Activated CD8-positive, alpha-beta memory T cell treated with anti-CD3 and anti-CD28 coated beads for 36 hours (primary cell): ENCODE measurements at regions not wholly inside any gene's neighbourhood (a gene's known extent, or its start where the extent isn't known, plus 50 kb on each side); places are given as distances from the start of the nearest gene placed in this dataset.

ENCODE experiments used
- CTCF ChIA-PET: fragments of 350-600 bp; sonication (Branson Sonifier 250); formaldehyde crosslinking; loops from one replicate; lab custom pipeline; 2021; ENCODE audit warnings: antibody characterized with exemption; lab: Charles Lee
- POLR2A ChIA-PET: fragments of 350-600 bp; sonication (Branson Sonifier 250); formaldehyde crosslinking; loops from one replicate; lab custom pipeline; 2021; ENCODE audit warnings: antibody characterized with exemption; lab: Charles Lee

- CTCF ChIA-PET, result no interaction called here
- POLR2A ChIA-PET, result no interaction called here
These were observed 225.1 kb downstream of the DIO2 start for GRCh38 chr14:79986251-79986650.

DNA sequence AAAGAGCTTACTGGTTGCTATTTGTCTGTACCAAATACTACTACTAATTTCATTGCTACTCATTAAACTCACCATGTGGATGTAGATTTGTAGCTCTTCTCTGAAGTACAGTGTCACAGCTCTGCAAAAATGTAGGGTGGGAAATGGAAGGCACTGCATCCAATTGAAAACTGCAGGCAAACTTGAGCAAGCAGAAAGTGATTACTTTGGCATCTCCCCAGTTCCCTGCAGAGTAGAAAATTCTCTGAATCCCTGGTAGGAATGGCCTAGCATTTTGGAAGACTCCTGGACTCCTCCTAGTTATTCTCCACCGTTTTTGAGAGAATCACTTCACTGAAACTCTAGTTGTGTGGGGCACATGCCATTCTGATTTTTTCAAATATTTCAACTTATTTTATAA is 239.1 kb downstream of the DIO2 start:
- ChIA-PET POLR2A (no interaction called here), CTCF (no interaction called here)

DNA sequence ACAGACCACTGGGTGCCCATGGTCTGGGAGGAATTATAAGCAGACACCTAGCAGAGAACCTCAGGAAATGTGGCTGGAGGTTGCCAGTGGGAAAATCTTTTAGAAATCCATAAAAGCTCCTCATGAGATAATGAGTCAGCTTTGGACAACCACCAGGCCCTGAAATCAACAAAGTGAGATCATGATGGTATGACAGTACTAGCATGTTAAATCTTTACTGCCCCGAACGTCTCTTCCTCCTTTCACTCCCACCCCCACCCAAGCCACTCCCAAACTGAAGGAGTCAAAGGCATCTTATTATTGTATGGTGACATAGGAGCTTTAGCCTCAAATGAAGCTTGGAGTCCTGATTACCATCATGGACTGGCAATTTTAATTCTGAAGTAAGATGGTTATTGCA is 240.0 kb downstream of the DIO2 start:
- ChIA-PET POLR2A (interaction anchor here (0.7 kb wide), 1 partner anchor 34 kb away, joined by 17 read pairs; no protein-coding TSS in a partner anchor), CTCF (interaction anchor here (0.6 kb wide), 1 partner anchor 172 kb away, joined by 3 read pairs; no protein-coding TSS in a partner anchor)

- ChIA-PET CTCF (no interaction called here), POLR2A (no interaction called here)
These were observed 243.9 kb downstream of the DIO2 start for GRCh38 chr14:79967453-79967852.

GRCh38 chr14:79967001-79967400 is 244.3 kb downstream of the DIO2 start:
- ChIA-PET CTCF (no interaction called here), POLR2A (no interaction called here)

- ChIA-PET POLR2A (no interaction called here), CTCF (no interaction called here)
These were observed 245.4 kb downstream of the DIO2 start for GRCh38 chr14:79965896-79966295.

- CTCF ChIA-PET, result no interaction called here
- POLR2A ChIA-PET, result no interaction called here
These were observed 250.1 kb downstream of the DIO2 start for GRCh38 chr14:79961197-79961596.

- CTCF ChIA-PET, result no interaction called here
These were observed 251.0 kb downstream of the DIO2 start for GRCh38 chr14:79960288-79960687.

DNA sequence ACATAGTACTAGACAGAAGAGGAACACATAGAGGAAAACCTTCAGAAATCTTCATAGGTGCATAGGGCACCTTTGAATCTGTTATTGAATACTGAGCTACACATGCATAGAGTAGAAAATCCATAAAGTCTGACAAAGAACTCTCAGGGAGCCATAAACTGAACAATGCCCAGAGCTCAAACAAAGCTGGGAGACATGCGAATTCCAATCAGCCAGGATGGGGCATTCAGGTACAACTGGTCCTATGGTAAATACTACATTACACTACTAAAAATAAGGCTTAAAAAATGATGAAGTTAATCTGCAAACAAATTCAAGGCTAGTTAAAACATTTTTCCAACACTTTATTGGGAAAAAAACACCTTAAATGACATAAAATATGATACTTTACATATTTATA is 259.7 kb downstream of the DIO2 start:
- ChIA-PET CTCF (no interaction called here), POLR2A (no interaction called here)

More at GRCh38 chr14:79960288-79960687, 251.0 kb downstream of the DIO2 start:
- POLR2A ChIA-PET, result no interaction called here

DNA sequence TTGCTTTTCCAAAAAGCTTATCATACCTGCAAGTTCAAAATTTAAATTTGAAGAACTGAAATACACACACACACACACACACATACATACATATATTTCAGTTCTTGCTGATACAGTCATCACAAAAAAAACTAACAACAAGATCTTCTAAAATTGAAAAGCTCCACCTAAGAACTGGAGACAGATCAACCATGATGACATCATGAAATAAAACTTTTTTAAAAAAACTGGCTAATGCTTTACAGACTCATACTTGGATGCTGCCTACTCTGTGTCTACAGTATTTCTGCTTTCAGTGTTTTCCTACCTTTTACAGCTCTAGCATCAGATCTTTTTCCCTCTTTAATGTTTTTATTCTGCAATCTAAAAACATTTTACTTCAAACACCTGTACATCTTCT is 261.4 kb downstream of the DIO2 start:
- POLR2A ChIA-PET, result no interaction called here
- CTCF ChIA-PET, result no interaction called here

DNA sequence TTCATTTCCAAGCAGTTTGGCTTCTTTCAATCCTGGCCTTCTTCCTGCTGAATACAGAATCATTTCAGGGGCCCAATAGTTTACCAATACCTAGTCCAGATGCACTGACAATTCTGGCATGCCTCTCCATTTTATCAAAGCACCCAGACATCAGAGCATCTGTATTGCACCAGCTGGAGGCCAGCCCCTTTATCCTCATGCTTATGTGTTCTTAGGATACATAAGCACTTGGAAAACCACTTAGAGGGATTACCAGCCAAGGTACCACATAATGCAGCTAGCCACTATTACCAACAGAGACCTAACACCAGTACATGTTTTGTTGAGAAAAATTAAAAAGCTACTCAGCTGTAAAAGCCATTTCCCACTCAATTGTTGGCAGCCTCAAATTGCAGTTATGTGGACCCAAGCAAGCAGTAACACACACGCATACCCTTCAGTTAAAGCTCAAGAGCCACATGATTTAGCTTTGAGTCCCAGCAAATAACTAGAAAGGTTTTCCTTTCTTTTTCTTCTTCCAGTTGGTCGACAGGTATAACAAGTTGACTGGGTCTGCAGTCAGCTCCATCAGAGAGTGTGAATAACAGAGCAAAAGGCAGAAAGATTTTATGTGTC is 263.8 kb downstream of the DIO2 start:
- POLR2A ChIA-PET, result no interaction called here
- CTCF ChIA-PET, result no interaction called here

- CTCF ChIA-PET, result no interaction called here
- POLR2A ChIA-PET, result no interaction called here
These were observed 272.1 kb downstream of the DIO2 start for GRCh38 chr14:79939235-79939634.

DNA sequence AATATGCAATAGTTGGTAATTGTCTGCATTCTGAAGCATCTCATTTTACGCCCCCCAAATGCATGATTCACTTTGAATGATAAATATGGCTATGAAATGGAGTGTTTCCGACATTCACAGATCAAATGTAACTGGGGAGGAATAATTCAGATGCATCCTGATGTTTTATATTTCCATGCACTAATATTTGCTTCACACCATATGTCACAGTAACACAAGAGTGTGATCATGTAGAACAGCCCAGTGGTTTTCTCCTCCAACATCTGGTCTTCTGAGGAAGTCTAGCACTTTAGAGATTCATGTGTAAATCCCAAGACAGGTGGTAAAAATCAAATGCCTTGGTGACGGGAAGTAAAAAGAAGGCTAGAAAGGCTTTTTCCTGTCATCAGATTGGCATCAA is 273.1 kb downstream of the DIO2 start:
- POLR2A ChIA-PET, result interaction anchor here (0.5 kb wide), 1 partner anchor 33 kb away, joined by 17 read pairs; no protein-coding TSS in a partner anchor

DNA sequence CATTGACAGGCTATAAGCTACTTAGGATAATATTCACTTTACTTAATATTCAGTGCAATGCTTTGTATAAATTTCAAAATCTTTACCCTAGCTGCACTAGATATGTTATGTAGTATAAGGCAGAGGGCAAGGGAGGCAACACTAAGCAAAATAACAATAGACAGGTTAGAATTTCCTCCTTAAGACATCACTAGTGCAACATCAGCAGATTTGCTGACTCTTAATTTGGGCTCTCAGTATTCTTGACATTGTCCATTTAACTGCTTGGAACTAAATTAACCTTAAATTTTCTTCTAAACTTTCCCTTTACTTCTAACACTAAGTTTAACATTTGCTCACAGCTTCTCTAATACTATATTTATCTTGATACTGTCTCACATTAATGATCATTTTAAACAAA is 273.9 kb downstream of the DIO2 start:
- ChIA-PET POLR2A (interaction anchor here (0.5 kb wide), 1 partner anchor 34 kb away, joined by 17 read pairs; no protein-coding TSS in a partner anchor), CTCF (no interaction called here)

More for the DNA sequence above, 273.1 kb downstream of the DIO2 start:
- CTCF ChIA-PET, result no interaction called here

DNA sequence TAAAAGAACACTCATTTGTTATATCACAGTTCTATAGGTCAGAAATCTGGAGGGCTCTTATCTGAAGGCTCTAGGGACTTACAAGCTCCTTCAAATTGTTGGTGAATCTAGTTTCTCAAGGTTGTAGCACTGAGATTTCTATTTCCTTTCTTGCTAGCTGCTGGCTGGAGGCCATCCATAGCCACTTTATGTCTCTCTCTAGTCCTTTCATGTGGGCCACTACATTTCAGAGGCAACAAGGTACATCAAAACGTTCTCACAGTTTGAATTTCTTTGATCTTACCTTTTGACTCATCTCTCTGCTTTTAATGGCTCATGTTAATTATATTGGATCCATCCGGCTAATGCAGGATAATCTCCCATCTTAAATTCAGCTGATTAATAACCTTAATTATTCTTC is 286.8 kb downstream of the DIO2 start:
- ChIA-PET POLR2A (no interaction called here), CTCF (no interaction called here)

DNA sequence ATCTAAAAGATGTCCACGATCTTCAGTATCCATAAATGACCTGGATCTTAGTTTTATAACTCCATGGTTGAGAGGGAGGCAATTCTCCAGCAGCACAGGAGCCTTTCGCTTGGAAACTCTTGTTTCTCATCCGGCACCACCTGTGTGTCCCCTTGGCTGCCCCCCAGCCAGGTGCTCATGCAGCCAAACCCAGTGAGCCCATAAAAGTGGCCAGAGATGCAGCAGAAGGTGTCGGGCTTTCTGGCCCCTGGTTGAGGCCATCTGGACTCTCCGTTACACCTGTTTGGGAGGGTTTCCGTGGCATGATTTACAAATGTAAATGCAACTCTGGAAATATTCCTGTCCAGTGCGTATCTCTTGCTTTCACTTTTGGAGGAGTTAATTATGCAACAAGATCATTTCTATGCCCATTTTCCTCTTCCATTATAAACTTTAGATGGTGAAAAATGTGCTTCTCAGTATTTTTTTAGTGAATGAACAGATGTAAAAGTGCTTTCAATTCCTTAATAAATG is 291.1 kb downstream of the DIO2 start:
- ChIA-PET POLR2A (no interaction called here), CTCF (no interaction called here)
